GM21423 (cell line): ENCODE measurements at regions not wholly inside any gene's neighbourhood (a gene's known extent, or its start where the extent isn't known, plus 50 kb on each side); places are given as distances from the start of the nearest gene placed in this dataset.

Experiments used
- ATAC-seq: cut with Tn5 transposase; IDR thresholded peaks from one replicate; pipeline ENCODE4 v1.9.1; 2021; ENCODE audit warnings: mild to moderate bottlenecking, moderate library complexity; ENCODE audit not compliant: unreplicated experiment

DNA sequence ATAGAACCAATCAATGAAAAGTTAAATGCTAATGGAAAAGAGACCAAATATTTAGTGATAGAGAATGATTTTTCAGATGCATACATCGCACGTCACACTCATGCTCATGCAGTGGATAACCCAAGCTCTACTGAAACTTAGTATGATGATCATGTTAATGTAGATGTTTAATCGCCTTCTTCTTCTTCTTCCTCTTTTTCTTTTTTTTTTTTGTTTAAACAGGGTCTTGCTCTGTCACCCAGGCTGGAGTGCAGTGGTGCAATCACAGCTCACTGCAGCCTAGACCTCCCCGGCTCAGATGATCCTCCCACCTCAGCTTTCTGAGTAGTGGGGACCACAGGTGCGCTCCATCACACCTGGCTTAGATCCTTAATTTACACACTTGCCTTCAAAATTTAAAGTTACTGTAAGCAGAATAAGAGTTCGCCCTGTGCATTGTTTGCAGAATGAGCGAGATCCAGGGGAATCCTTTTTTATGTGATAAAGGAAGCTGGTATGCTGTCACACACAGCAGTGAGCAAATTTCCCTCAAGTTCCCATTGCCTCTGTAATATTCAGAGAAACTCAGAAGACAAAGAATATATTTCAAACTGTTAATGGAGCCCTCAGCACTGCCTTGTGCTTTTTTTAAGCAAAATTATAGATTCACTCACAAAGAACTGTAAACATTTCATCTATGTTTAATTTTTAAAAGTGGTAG lies 194.2 kb upstream of the SGK1 start:
- ATAC-seq: no peak

GRCh38 chr6:134510920-134511319 lies 193.0 kb upstream of the SGK1 start:
- no peak for ATAC-seq

- ATAC-seq: no peak
Observed at GRCh38 chr6:134510142-134510541, 192.2 kb upstream of the SGK1 start.

DNA sequence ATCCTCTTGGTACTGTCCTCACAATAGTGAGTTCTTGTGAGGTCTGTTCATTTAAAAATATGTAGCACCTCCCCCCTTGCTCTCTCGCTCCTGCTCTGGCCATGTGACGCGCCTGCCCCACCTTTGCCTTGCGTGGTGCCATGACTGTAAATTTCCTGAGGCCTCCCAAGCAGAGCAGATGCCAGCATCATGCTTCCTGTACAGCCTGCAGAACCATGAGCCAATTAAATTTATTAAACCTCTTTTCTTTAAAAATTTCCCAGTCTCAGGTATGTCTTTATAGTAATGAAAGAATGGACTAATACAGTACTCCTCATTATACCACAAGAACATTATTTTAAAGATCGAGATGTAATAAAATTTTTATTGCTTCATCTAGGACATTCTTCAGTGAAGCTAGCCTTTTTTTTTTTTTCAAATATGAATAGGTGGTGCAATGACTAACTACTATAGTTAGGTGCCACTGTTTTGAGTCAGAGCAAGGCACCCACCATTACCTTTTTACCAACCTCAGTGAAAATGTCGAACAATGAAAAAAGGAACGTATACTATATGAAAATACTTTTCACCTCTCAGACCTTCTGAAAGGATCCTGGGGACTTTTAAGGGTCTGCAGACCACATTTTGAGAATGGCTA lies 191.1 kb upstream of the SGK1 start:
- no peak for ATAC-seq

GRCh38 chr6:134506162-134506561 lies 188.2 kb upstream of the SGK1 start:
- no peak for ATAC-seq

DNA sequence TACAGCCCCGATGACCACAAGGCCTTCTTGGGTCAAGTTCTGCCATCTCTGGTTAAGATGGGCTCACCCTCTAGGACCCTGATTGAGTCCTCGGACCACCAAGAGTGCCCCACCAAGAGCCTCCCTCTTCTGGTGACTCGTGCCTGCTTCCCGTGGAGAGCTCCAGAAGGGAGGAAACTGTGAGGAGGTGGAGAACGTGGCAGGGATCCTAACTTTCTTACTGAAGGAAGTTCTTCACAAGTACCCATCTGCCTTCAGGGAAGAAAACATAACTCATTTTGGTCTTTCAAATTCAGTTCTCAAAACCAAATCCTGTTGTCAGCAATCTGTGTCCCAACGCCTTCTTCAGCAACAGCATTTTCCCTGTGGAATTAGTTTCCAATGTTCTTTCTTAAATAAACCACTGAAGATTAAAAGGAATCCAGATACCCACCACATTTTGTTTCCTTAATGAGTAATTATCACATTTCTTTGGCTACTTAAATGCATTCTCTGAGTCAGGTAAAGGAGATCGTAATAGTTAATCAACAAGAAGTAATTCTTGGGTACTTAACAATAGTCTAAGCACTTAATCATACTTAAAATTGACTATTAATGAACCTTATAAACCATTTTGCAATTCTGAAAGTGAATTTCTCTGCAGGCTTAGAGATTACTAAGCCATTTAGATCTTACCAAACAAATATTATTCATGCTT lies 185.8 kb upstream of the SGK1 start:
- ATAC-seq: no peak

DNA sequence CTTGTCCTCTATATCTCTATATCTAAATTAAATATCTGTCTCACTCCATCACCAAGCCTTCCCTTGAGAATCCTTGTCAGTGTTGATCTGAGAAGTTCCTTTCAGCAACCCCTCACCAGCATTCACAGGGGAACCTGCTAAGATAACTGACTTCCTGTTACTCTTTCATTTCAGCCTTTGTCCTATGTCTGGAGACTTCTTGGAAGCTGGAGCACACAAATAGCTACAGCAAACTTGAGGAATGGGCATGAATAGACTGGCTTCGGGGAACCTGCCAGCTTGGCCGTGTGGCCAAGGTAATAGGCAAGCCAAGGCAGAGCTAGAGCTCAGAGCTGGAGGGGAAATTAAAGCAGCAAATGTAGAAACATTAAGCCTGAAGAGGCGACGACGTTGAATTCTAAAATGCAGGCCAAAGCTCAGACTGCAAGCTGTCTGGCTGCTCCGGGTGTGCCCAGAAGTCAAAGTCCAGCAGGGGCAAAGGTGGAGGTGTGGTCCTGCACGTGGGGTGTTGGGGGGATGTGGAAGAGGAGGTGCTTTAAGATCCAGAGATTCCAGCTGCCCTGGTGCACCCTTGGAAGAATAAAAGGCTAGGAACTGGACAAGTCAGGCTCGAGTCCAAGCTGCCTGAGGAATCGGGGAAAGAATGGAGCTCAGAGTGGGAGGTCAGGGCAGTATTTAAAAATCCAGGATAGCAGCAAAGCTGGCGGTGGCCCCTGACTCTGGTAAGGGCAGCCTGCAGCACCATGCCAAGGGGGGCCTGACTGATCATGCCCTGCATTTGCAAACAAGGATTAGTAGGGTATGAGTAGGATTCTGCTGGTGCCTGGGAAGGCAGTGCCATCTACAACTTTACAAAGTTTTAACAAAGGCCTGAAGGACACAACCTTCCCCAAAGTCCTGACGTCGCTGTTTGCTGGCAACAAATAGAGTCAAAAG lies 185.0 kb upstream of the SGK1 start:
- no peak for ATAC-seq

DNA sequence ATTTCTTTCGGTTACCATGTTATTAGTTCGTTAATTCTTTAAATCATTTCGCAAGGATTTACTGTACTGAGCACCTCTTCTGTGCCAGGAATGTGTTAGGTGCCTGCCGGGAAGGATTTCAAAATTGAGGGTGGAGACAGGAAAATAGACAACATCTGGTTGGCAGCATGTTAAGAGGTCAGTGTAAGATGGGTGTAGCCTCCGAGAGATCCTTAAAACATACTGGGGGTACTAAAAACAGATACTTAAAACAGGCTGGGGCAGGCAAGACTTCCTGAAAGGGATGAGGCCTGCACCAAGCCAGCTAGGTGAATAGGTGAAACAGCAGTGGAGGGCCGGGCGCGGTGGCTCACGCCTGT lies 178.0 kb upstream of the SGK1 start:
- ATAC-seq: no peak

DNA sequence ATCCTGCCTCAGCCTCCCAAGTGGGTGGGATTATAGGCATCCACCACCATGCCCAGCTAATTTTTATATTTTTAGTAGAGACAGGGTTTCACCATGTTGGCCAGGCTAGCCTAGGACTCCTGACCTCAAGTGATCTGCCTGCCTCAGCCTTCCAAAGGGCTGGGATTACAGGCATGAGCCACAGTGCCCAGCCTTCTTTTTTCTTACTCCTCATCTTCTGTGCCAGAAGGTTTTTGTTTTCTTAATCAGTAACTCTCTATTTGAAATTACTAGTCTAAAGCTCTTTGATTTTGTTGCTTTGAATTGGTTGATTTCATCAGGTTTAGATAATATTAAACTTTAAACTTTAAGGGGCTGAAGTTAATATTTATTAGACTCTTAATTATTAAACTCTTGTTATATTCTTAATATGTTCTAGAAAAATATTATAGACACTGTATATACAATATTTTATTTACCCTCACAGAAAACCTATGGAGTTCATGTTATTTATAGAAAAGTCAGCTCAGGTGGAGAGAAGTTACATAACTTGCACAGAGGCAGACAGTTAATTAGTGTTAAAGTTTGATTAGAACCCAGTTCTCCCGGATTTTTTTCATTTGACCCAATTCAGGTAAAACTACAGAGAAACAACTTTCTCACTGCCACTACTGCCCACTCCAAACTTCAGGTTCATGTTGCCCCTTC lies 177.4 kb upstream of the SGK1 start:
- ATAC-seq: no peak

- ATAC-seq: no peak
Observed at GRCh38 chr6:134493789-134494188, 175.9 kb upstream of the SGK1 start.

DNA sequence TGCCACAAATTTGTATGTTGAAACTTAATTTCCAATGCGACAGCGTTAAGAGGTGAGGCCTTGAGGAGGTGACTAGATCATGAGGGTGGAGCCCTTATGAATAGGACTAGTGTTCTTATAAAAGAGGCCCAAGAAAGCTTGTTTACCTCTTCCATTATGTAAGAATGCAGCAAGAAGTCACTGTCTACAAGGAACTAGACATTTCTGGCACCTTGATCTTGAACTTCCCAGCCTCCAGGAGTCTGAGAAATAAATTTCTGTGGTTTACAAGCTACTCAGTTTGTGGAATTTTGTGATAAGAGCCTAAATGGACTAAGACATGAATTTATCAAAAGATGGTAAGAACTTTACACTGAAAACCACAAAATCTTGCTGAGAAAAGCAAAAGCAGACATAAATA lies 173.6 kb upstream of the SGK1 start:
- ATAC-seq: no peak

- ATAC-seq: no peak
Observed at GRCh38 chr6:134482593-134483270, 164.8 kb upstream of the SGK1 start.

DNA sequence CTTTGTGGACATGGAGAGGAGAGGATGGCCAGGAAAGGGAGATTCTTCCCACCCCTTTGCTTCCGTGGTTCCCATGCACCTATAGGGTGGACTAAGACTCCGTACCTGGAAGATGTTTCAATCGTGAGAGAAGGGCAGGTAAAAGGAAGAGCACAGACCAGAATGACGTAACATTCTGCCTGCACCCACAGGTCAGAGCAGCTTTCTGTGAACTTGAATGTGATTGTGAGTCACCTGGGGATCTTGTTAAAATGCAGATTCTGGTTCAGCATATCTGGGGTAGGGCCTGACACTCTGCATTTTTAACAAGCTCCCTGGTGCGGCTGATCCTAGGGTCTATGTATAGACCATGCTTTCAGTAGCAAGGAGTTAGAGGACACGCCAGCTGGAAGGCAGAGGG lies 164.1 kb upstream of the SGK1 start:
- ATAC-seq: no peak

GRCh38 chr6:134480593-134480992 lies 162.7 kb upstream of the SGK1 start:
- no peak for ATAC-seq

DNA sequence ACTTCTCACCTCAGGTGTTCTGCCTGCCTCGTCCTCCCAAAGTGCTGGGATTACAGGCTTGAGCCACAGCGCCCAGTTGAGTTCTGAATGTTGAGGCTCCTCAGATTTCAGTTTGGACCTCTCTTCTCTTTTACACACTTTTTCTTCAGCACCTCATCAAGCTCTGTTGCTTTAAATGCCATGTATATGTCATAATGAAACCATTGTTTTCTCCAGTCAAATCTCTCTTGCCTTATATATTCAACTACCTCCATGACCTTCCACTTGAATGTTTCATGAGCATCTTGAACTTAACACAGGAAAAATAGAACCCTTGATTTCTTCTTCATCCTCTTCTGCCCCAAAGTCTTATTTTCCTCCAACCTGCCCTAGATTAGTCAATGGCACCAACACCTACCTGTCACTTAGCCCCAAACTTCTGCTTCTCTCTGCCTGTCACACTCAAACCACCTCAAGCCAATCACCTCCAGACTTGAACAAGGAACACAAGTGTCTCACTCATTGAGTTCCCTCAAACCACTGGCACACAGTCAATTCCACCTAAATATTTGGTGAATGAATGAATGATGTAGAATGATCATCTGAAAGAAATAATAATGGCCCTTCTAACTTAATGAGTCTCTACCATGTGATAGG lies 161.0 kb upstream of the SGK1 start:
- no peak for ATAC-seq

GRCh38 chr6:134477991-134478635 lies 160.2 kb upstream of the SGK1 start:
- ATAC-seq: no peak

- ATAC-seq: no peak
Observed at GRCh38 chr6:134474955-134475354, 157.0 kb upstream of the SGK1 start.

DNA sequence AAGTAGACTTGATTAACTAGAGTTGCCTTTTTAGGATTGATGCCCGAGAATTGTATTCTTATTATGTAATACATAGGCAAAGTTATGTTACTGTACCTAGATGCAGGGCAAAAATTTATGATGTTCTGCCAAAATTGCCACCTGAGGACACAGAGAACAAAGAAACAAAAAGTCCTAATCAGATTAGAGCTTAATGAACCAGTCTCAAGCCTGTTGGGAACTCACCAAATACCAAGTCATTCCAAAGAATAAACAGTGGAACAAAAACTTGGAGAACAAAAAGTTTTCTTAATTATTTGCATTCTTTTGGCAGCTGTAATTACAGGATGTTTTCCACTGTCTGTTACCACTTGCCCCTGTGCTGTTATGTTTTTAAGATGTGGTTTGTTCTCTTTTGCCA lies 154.7 kb upstream of the SGK1 start:
- no peak for ATAC-seq

DNA sequence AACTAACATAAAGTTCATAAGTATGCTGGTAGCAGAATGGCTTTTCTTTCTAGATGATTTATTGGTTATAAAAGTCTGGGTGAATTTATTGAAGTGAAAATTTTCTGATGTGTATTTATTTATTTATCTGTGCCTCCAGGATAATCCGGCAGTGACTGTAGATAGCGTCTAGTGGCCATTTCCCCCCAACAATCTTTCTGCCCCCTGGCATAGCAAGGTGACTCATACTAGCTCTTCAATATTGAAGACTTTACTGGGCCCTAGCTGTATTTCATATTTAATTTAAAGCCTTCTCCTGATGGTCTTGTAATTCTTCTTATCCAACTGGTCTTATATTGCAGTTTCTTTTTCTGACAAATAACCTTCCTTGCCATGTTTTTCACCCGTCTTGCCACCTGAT lies 154.1 kb upstream of the SGK1 start:
- no peak for ATAC-seq
